Epithelial cell of proximal tubule (primary cell): ENCODE measurements at regions not wholly inside any gene's neighbourhood (a gene's known extent, or its start where the extent isn't known, plus 50 kb on each side); places are given as distances from the start of the nearest gene placed in this dataset.

Experiments
- DNase-seq: peaks from one replicate; pipeline ENCODE4 v3.0.0-alpha.2; 2011; ENCODE audit warnings: low read depth
- H3K4me3 ChIP-seq: 2 replicates; pipeline ENCODE4 v1.5.1; 2011; ENCODE audit warnings: low read depth, mild to moderate bottlenecking, low read length
- CTCF ChIP-seq: conservative IDR thresholded peaks from 2 replicates; pipeline ENCODE4 v1.5.1; 2012; ENCODE audit warnings: low read depth, mild to moderate bottlenecking, low read length

- no peak overlapping the region for H3K4me3 ChIP-seq
- TF ChIP-seq CTCF: no peak
- no peak for DNase-seq
Observed at GRCh38 chr3:193801097-193801496, 208.1 kb downstream of the OPA1 start.

DNA sequence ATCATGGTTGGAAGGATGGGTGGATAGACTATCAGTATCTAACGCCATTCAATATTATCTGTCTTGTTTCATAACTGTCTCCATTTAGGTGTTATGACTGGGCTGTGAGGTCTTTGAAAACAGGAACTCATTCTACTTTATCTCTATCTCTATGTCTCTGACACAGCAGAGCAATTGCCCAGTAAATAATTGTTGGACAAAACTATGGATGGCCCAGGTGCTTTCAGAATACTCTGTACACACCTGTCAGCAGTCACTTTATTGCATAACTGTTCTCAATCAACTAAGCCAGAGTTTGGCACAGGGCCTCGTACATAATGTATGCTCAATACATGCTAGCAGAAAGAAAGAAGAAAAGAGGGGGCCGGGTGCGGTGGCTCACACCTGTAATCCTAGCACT is 210.3 kb downstream of the OPA1 start:
- DNase-seq: no peak
- no peak for TF ChIP-seq CTCF
- no peak overlapping the region for H3K4me3 ChIP-seq

- DNase-seq: peak; percentile 92
- no peak for TF ChIP-seq CTCF
- H3K4me3 ChIP-seq: no peak overlapping the region
Observed at GRCh38 chr3:193805448-193805847, 212.4 kb downstream of the OPA1 start.

DNA sequence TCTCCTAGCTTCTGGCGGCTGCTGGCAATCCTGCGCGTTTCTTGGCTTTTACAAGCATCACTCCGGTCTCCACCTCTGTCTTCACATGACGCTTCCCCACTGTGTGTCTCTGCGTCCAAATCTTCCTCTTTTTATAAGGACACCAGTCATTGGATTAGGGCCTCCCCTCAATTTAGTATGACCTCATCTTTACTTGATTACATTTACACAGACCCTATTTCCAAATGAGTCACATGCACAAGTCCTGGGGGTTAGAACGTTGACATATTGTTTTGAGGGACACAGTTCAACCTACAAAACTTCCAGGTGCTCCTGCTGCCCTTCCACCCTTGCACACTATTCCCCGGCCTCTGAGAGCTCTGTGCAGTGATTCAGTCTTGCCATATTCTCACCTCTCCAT is 215.3 kb downstream of the OPA1 start:
- no peak for TF ChIP-seq CTCF

GRCh38 chr3:193809106-193809505 is 216.1 kb downstream of the OPA1 start:
- no peak overlapping the region for H3K4me3 ChIP-seq
- TF ChIP-seq CTCF: no peak
- DNase-seq: no peak

More for the DNA sequence above, 215.3 kb downstream of the OPA1 start:
- DNase-seq: no peak
- no peak overlapping the region for H3K4me3 ChIP-seq

DNA sequence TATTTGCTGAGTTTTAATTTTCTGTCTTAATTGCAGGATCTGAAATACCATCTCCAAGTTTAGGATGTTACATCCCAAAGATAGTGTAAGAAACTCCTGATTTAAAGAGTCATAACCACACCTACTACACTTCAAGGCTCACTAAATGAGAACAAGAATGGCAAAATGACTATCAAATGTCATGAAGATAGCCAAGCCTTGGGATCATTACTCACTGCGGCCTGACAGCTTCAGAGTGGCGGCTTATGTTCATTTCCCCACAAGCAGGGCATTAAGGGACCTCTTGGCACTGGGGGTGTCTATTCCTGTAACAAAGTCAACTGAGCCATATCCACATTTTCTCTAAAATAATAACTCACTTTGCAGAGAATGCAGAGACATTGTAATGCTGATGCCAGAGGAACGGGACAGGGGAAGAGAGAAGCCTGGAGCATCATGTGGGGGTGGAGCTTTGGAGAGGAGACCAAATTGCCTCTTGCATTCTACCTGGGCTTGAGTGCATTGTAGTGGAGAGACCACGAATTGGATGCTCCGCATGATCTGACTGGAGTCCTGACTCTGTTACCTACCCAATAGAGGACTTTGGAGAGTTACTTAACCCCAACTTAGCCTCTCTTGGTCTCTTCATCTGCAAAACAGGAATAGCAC is 219.2 kb downstream of the OPA1 start:
- no peak for DNase-seq
- H3K4me3 ChIP-seq: no peak overlapping the region
- no peak for TF ChIP-seq CTCF

DNA sequence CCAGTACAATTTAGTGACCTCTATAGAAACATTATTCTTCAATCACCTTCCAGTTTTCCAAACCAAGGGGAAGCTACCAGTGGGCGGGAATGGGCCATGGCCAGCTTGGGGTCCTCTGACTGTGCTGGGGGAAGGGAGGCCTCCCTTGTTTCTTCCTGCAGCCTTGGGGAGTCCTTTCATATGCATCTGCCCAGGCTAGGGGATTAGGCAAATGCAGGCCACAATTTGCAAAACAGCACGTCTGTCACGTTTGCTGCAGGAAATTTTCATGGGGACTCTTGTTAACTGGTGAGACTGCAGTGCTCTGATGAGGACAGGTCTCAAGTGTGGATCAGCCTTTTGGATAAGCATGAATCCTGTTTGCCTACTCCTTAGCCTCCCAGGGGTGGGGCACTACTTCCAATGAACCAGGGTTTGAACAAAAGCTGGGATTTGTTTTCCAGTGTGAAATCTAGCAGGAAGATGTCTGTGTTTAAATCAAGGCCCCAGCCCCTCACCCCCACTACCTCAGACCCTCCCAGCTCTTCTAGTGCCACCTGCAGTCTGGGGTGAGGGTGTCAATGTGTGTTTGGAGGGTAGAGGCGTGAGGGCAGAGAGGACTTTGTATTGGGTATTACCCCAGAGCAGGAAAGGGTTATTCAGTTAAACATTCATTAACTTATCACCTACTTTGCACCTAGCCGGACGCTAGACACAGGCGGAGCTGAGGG is 219.9 kb downstream of the OPA1 start:
- no peak for TF ChIP-seq CTCF
- no peak for DNase-seq

More for the DNA sequence above, 219.9 kb downstream of the OPA1 start:
- H3K4me3 ChIP-seq: no peak overlapping the region
